Hepatocyte (in vitro differentiated cells): ENCODE measurements at regions not wholly inside any gene's neighbourhood (a gene's known extent, or its start where the extent isn't known, plus 50 kb on each side); places are given as distances from the start of the nearest gene placed in this dataset.

Experiments
- EZH2 ChIP-seq: fragments of 200-600 bp; sonication (generic); IDR thresholded peaks from 2 replicates; pipeline ENCODE4 v1.6.1; 2016; ENCODE audit warnings: antibody characterized with exemption, mild to moderate bottlenecking, borderline replicate concordance
- TF ChIP-seq, protein P1 (sequence below): fragments of 200-600 bp; sonication (generic); IDR thresholded peaks from 2 replicates; pipeline ENCODE4 v1.5.1; 2016; ENCODE audit warnings: antibody characterized with exemption, mild to moderate bottlenecking; ENCODE audit not compliant: poor library complexity

DNA sequence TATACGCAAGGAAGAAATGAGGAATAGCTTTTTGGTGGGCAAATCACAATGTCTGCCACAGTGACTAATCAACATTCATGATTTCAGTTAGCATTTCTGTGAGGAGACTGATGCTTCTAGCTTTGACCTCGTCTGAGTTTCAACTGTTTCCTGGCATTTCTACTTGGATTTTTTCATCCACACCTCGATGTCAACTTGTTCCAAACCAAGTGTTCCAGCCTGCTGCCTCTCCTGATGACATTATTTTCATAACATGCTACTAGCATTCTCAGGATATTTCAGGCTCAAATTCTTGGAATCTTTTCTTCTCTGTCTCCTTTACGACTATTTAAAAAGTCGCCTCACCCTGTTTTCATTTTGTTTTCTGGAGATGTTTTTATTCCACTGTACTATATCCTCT lies 90.3 kb upstream of the TEX13D start:
- TF ChIP-seq, protein P1, sequence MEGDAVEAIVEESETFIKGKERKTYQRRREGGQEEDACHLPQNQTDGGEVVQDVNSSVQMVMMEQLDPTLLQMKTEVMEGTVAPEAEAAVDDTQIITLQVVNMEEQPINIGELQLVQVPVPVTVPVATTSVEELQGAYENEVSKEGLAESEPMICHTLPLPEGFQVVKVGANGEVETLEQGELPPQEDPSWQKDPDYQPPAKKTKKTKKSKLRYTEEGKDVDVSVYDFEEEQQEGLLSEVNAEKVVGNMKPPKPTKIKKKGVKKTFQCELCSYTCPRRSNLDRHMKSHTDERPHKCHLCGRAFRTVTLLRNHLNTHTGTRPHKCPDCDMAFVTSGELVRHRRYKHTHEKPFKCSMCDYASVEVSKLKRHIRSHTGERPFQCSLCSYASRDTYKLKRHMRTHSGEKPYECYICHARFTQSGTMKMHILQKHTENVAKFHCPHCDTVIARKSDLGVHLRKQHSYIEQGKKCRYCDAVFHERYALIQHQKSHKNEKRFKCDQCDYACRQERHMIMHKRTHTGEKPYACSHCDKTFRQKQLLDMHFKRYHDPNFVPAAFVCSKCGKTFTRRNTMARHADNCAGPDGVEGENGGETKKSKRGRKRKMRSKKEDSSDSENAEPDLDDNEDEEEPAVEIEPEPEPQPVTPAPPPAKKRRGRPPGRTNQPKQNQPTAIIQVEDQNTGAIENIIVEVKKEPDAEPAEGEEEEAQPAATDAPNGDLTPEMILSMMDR: no peak
- no peak for TF ChIP-seq EZH2
